ENCODE measurements at regions not wholly inside any gene's neighbourhood (a gene's known extent, or its start where the extent isn't known, plus 50 kb on each side); places are given as distances from the start of the nearest gene placed in this dataset.

- ChIA-PET POLR2A (no interaction called here), SMC1A (ENCODE audit: uncharacterized antibody, unreplicated experiment) (no interaction called here), CTCF (no interaction called here), RAD21 (ENCODE audit: unreplicated experiment) (no interaction called here)
- Histone ChIP-seq H3K9ac (ENCODE audit: control insufficient read depth, insufficient read depth, low read length) (no peak overlapping the region), H3K9me3 (replicated peaks; ENCODE audit: control insufficient read depth, insufficient read depth, low read length) (no peaks in the 10 kb centered on the region), H4K20me1 (ENCODE audit: control insufficient read depth, insufficient read depth) (no peaks in the 10 kb centered on the region), H3K79me2 (ENCODE audit: control insufficient read depth, insufficient read depth, low read length) (no peaks in the 10 kb centered on the region), H2AFZ (ENCODE audit: control insufficient read depth, low read depth, low read length) (no peak overlapping the region), H3K4me1 (ENCODE audit: control insufficient read depth, insufficient read depth, low read length) (no peaks in the 10 kb centered on the region), H3K4me2 (ENCODE audit: control insufficient read depth, insufficient read depth) (no peak overlapping the region), H3K36me3 (ENCODE audit: control insufficient read depth in 2 of 2, insufficient read depth in 2 of 2, low read length in 1 of 2) (no peaks in the 10 kb centered on the region), H3K4me3 (no peak overlapping the region), H3K27me3 (replicated peaks in 1 of 2; ENCODE audit: control insufficient read depth in 2 of 2, insufficient read depth in 2 of 2, low read length in 1 of 2) (no peaks in the 10 kb centered on the region), H3K27ac (ENCODE audit: control insufficient read depth, insufficient read depth) (no peak overlapping the region)
- DNase-seq (ENCODE audit: low read depth, low spot score) = no peak
- ATAC-seq = no peak
- intact Hi-C loops (cut with micrococcal nuclease; ENCODE audit: unreplicated experiment) (no loop called here), in situ Hi-C loops (cut with MboI) (no loop called here)
- BruUV-seq (replicated peaks) = no TSS peak
- no peak for FAIRE-seq
- TF ChIP-seq POLR2AphosphoS5 (IDR thresholded peaks at IDR 0.05; ENCODE audit: low read length) (no peak), ZNF217 (IDR thresholded peaks at IDR 0.05) (no peak), SRF (IDR thresholded peaks at IDR 0.05; ENCODE audit: low read depth in 2 of 2, low read length in 2 of 2) (no peak), CHD4 (IDR thresholded peaks at IDR 0.05) (no peak), CEBPZ (IDR thresholded peaks at IDR 0.05; ENCODE audit: low read depth, low read length) (no peak), ELK1 (IDR thresholded peaks at IDR 0.05; ENCODE audit: low read depth, low read length) (no peak), PRDM15 (CRISPR knock-in tag; IDR thresholded peaks at IDR 0.05) (no peak), SMAD5 (IDR thresholded peaks at IDR 0.05; ENCODE audit: low read depth) (no peak), EED (IDR thresholded peaks at IDR 0.05; ENCODE audit: low read depth) (no peak), E2F8 (IDR thresholded peaks at IDR 0.05; ENCODE audit: low read depth, partially characterized antibody) (no peak), CREB1 (IDR thresholded peaks at IDR 0.05; ENCODE audit: low read depth) (no peak), MEF2B (IDR thresholded peaks at IDR 0.05; ENCODE audit: partially characterized antibody, poor library complexity, severe bottlenecking) (no peak), TCF12 (IDR thresholded peaks at IDR 0.05; ENCODE audit: low read depth, low read length) (no peak)
Observed at GRCh38 chr5:60055168-60055567, 161.6 kb upstream of the PDE4D start.
